Mesenchymal stem cell (in vitro differentiated cells and primary cell): ENCODE measurements at regions not wholly inside any gene's neighbourhood (a gene's known extent, or its start where the extent isn't known, plus 50 kb on each side); places are given as distances from the start of the nearest gene placed in this dataset.
"Not testable (repeated sequence)": the region's sequence is repeated elsewhere in the genome, so short reads cannot be mapped to it uniquely, and the experiment has no call there.

Source experiments
- DNase-seq: peaks from one replicate; pipeline ENCODE4 v3.0.0-alpha.2; 2013
- H2AFZ ChIP-seq: one replicate; pipeline ENCODE4 v1.6.1; 2013; ENCODE audit warnings: low read depth, mild to moderate bottlenecking, control low read depth, inconsistent platforms, low read length, moderate library complexity
- H2AK5ac ChIP-seq: 2 replicates; pipeline ENCODE4 v1.6.1; 2013; ENCODE audit warnings: low read length, moderate library complexity, mild to moderate bottlenecking, inconsistent platforms; ENCODE audit not compliant: severe bottlenecking
- H2BK120ac ChIP-seq: one replicate; pipeline ENCODE4 v1.6.1; 2013; ENCODE audit warnings: low read depth, mild to moderate bottlenecking, inconsistent platforms, low read length, moderate library complexity
- H2BK12ac ChIP-seq, 2 experiments: one replicate each; pipeline ENCODE4 v1.6.1; 2013; ENCODE audit warnings: inconsistent platforms in 2 of 2, low read length in 2 of 2, mild to moderate bottlenecking in 2 of 2, moderate library complexity in 2 of 2, control low read depth in 1 of 2
- H2BK15ac ChIP-seq: one replicate; pipeline ENCODE4 v1.6.1; 2013; ENCODE audit warnings: mild to moderate bottlenecking, low read depth, inconsistent platforms; ENCODE audit not compliant: poor library complexity, severe bottlenecking
- H2BK5ac ChIP-seq: 2 replicates; pipeline ENCODE4 v1.6.1; 2013; ENCODE audit warnings: low read depth, mild to moderate bottlenecking, low read length, control low read depth, inconsistent platforms; ENCODE audit not compliant: poor library complexity, severe bottlenecking
- H3K14ac ChIP-seq, 2 experiments: one replicate each; pipeline ENCODE4 v1.6.1; 2013; ENCODE audit warnings: inconsistent platforms in 2 of 2, low read length in 2 of 2, control low read depth in 1 of 2, mild to moderate bottlenecking in 1 of 2, moderate library complexity in 1 of 2
- H3K18ac ChIP-seq, 2 experiments: one replicate each; pipeline ENCODE4 v1.6.1; 2013; ENCODE audit warnings: inconsistent platforms in 2 of 2, low read length in 2 of 2, control low read depth in 1 of 2, low read depth in 1 of 2, mild to moderate bottlenecking in 1 of 2
- H3K23ac ChIP-seq, 2 experiments: one replicate each; pipeline ENCODE4 v1.6.1; 2013; ENCODE audit warnings: inconsistent platforms in 2 of 2, low read length in 2 of 2, mild to moderate bottlenecking in 2 of 2, moderate library complexity in 2 of 2, control low read depth in 1 of 2
- H3K27ac ChIP-seq: 2 replicates; pipeline ENCODE4 v1.5.1; 2013; ENCODE audit warnings: mild to moderate bottlenecking, moderate library complexity, low read length, control low read depth, inconsistent platforms; ENCODE audit not compliant: poor library complexity, severe bottlenecking
- H3K27me3 ChIP-seq, 2 experiments: 2 replicates each; pipeline versions ENCODE4 v1.6.1 to v1.7.0; 2013; ENCODE audit warnings: low read length in 2 of 2, mild to moderate bottlenecking in 2 of 2, moderate library complexity in 2 of 2, control low read depth in 1 of 2, inconsistent platforms in 1 of 2; ENCODE audit not compliant: control insufficient read depth in 1 of 2, insufficient read depth in 1 of 2
- H3K36me3 ChIP-seq, 2 experiments: 2 replicates each; pipeline versions ENCODE4 v1.6.1 to v1.7.0; 2013; ENCODE audit warnings: low read length in 2 of 2, control low read depth in 1 of 2, inconsistent platforms in 1 of 2, low read depth in 1 of 2, mild to moderate bottlenecking in 1 of 2; ENCODE audit not compliant: insufficient read depth in 2 of 2, control insufficient read depth in 1 of 2
- H3K4ac ChIP-seq, 2 experiments: one replicate each; pipeline ENCODE4 v1.6.1; 2013; ENCODE audit warnings: inconsistent platforms in 2 of 2, low read length in 2 of 2, mild to moderate bottlenecking in 2 of 2, moderate library complexity in 2 of 2, control low read depth in 1 of 2, low read depth in 1 of 2
- H3K4me1 ChIP-seq: 2 replicates; pipeline ENCODE4 v1.6.1; 2013; ENCODE audit warnings: low read depth, low read length, control low read depth; ENCODE audit not compliant: control insufficient read depth, insufficient read depth
- H3K4me2 ChIP-seq: 2 replicates; pipeline ENCODE4 v1.6.1; 2013; ENCODE audit warnings: low read length, mild to moderate bottlenecking, inconsistent platforms; ENCODE audit not compliant: poor library complexity, severe bottlenecking
- H3K4me3 ChIP-seq, 2 experiments: 2 replicates each; pipeline versions ENCODE4 v1.5.1 to v1.7.0; 2013; ENCODE audit warnings: low read length in 2 of 2, mild to moderate bottlenecking in 2 of 2, control low read depth in 1 of 2, low read depth in 1 of 2; ENCODE audit not compliant: insufficient read depth in 1 of 2
- H3K79me1 ChIP-seq: replicated peaks from 2 replicates; pipeline ENCODE4 v1.6.1; 2013; ENCODE audit warnings: mild to moderate bottlenecking, control low read depth, low read length, inconsistent platforms; ENCODE audit not compliant: poor library complexity, severe bottlenecking
- H3K9ac ChIP-seq: 2 replicates; pipeline ENCODE4 v1.7.0; 2013; ENCODE audit warnings: mild to moderate bottlenecking, low read length, moderate library complexity
- H3K9me3 ChIP-seq: 2 replicates; pipeline ENCODE4 v1.7.0; 2013; ENCODE audit warnings: mild to moderate bottlenecking, low read length; ENCODE audit not compliant: control insufficient read depth
- H4K8ac ChIP-seq: one replicate; pipeline ENCODE4 v1.6.1; 2013; ENCODE audit warnings: inconsistent platforms, mild to moderate bottlenecking, low read length, moderate library complexity
- H4K91ac ChIP-seq: one replicate; pipeline ENCODE4 v1.6.1; 2013; ENCODE audit warnings: mild to moderate bottlenecking, low read length, inconsistent platforms
- WGBS: methylation state at CpG from one replicate; pipeline ENCODE4 v1.1.7; 2013; ENCODE audit warnings: mixed read lengths; 5-methylcytosine and 5-hydroxymethylcytosine counted together

DNA sequence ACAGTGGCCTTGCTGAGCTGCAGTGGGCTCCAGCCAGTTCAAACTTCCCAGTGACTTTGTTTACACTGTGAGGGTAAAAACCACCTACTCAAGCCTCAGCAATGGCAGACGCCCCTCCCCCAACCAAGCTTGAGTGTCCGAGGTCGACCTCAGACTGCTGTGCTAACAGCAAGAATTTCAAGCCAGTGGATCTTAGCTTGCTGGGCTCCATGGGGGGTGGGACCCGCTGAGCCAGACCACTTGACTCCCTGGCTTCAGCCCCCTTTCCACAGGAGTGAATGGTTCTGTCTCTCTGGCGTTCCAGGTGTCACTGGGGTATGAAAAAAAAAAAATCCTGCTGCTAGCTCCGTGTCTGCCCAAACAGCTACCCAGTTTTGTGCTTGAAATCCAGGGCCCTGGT is 168.9 kb upstream of the INTU start:
- Histone ChIP-seq H4K8ac (no peak overlapping the region), H2AFZ (no peak overlapping the region), H3K18ac (no peak overlapping the region), H4K91ac (no peak overlapping the region), H3K4ac (no peak overlapping the region), H3K4me3 (no peak overlapping the region), H3K9me3 (no peaks in the 10 kb centered on the region), H3K23ac (no peak overlapping the region), H2AK5ac (no peak overlapping the region), H2BK15ac (no peak overlapping the region), H3K79me1 (no peaks in the 10 kb centered on the region), H2BK120ac (no peak overlapping the region), H3K27me3 (no peaks in the 10 kb centered on the region), H2BK5ac (no peak overlapping the region), H3K14ac (no peak overlapping the region), H3K4me1 (no peaks in the 10 kb centered on the region), H3K4me2 (no peak overlapping the region), H3K9ac (no peak overlapping the region), H3K36me3 (no peaks in the 10 kb centered on the region), H3K27ac (no peak overlapping the region), H2BK12ac (no peak overlapping the region)
- DNase-seq, result no peak
- 50% methylated on average over 6 of the region's 6 CpGs for WGBS

DNA sequence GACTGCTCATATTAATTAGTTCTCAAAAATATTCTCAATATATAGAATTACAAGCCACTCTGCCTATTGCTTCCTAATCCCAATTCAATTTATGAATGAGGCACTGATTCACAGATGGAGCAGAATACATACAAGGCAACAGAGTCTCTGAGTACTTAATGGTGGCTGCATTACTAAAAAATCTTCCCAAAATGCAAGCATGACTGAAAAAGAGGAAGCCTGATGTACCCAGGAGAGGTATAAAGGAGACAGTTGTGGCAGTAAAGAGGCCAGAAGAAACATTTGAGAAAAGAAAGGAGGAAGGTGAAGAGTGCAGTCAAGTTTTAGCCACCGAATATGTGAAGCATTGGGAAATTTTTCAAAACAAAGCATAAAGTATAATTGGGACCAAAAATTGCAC is 163.2 kb upstream of the INTU start:
- no peaks in the 10 kb centered on the region for H3K4me1 ChIP-seq
- no CpG with 5 or more reads among the region's 1 CpG for WGBS
- H4K8ac ChIP-seq, result no peak overlapping the region

DNA sequence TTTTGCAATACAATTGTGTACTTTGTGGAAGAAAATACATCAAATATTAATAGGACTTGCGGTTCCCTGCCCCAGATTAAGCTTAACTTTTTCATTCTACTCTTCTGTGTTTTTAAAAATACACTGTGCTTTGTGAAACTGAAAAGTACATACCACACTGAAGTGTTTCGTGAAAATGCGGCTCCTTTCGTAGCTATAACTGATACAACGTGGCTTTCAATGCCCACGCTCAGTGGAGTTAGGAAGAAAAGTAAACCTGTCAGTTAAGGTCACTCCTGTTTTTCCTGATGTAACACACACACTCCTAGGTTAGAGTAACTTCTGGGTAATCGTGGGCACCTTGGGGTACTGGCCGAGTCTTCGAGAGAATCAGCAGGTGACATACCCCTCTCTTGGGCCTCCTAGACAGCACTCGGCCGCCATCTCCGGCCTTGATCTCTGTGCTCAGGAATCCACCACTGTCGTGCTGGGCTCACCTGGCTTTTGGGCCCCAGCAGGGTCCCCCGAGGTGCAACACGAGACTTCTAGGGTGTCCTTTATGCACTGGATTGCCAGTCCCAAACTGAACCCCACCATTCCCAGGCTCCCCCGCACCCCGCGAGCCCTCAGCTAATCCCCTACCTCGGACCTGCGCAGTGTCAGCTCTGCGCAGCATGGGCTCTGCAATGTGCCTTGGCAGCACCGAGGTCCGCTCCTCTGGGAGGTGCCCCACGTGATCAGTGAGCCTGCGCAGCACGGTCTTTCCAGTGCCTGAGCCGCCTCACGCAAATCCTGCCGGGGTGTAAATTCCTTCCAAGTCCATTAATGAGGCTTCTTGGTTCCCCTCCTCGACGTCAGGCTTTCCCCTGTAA is 162.6 kb upstream of the INTU start:
- Histone ChIP-seq H2BK12ac (no peak overlapping the region), H3K4me3 (no peak overlapping the region), H2AFZ (no peak overlapping the region), H3K4me2 (no peak overlapping the region), H4K8ac (no peak overlapping the region), H2BK120ac (no peak overlapping the region), H2BK15ac (no peak overlapping the region), H3K79me1 (no peaks in the 10 kb centered on the region), H2BK5ac (no peak overlapping the region), H3K27me3 (no peaks in the 10 kb centered on the region), H3K14ac (peak overlapping the region in 1 of 2 experiments; percentile 26), H3K4ac (no peak overlapping the region), H3K9me3 (no peaks in the 10 kb centered on the region), H3K23ac (no peak overlapping the region), H3K9ac (no peak overlapping the region), H3K4me1 (no peaks in the 10 kb centered on the region), H2AK5ac (no peak overlapping the region), H3K18ac (no peak overlapping the region), H3K27ac (no peak overlapping the region), H3K36me3 (no peaks in the 10 kb centered on the region), H4K91ac (no peak overlapping the region)
- no peak for DNase-seq
- WGBS, result 96% methylated on average over 31 of the region's 31 CpGs

More for the DNA sequence above, 163.2 kb upstream of the INTU start:
- Histone ChIP-seq H3K27ac (no peak overlapping the region), H2BK12ac (no peak overlapping the region), H3K9me3 (no peaks in the 10 kb centered on the region), H3K9ac (no peak overlapping the region), H3K36me3 (no peaks in the 10 kb centered on the region), H3K79me1 (no peaks in the 10 kb centered on the region), H3K4me3 (no peak overlapping the region), H3K4me2 (no peak overlapping the region), H2BK15ac (no peak overlapping the region), H2BK5ac (no peak overlapping the region), H2AK5ac (no peak overlapping the region), H4K91ac (no peak overlapping the region), H3K4ac (no peak overlapping the region), H3K23ac (no peak overlapping the region), H3K18ac (no peak overlapping the region), H2AFZ (no peak overlapping the region), H3K14ac (no peak overlapping the region), H3K27me3 (no peaks in the 10 kb centered on the region), H2BK120ac (no peak overlapping the region)
- DNase-seq, result no peak

DNA sequence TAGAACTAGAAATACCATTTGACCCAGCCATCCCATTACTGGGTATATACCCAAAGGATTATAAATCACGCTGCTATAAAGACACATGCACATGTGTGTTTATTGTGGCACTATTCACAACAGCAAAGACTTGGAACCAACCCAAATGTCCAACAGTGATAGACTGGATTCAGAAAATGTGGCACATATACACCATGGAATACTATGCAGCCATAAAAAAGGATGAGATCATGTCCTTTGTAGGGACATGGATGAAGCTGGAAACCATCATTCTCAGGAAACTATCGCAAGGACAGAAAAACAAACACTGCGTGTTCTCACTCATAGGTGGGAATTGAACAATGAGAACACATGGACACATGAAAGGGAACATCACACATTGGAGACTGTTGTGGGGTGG is 154.5 kb upstream of the INTU start:
- H2BK12ac ChIP-seq, H2BK5ac ChIP-seq, H3K27ac ChIP-seq, H3K36me3 ChIP-seq, H3K4me1 ChIP-seq, H3K18ac ChIP-seq, H3K79me1 ChIP-seq, H2BK15ac ChIP-seq, H4K8ac ChIP-seq, H2AFZ ChIP-seq, H3K4me3 ChIP-seq, H3K27me3 ChIP-seq, H3K23ac ChIP-seq, H3K4me2 ChIP-seq, H3K4ac ChIP-seq, H2BK120ac ChIP-seq, DNase-seq, H3K14ac ChIP-seq, H4K91ac ChIP-seq, H3K9me3 ChIP-seq, H3K9ac ChIP-seq, H2AK5ac ChIP-seq: not testable (repeated sequence)
- 100% methylated on average over 2 of the region's 3 CpGs for WGBS
